HEK293T (cell line): ENCODE measurements at regions not wholly inside any gene's neighbourhood (a gene's known extent, or its start where the extent isn't known, plus 50 kb on each side); places are given as distances from the start of the nearest gene placed in this dataset.

Experiments used
- CTCF ChIA-PET: fragments of 350-600 bp; formaldehyde crosslinking; extraction: SDS; loops from one replicate; lab custom pipeline; 2021; ENCODE audit warnings: antibody characterized with exemption, inconsistent platforms; lab: Yijun Ruan, JAX
- POLR2A ChIA-PET: fragments of 350-600 bp; formaldehyde crosslinking; extraction: SDS; loops from one replicate; lab custom pipeline; 2020; ENCODE audit warnings: antibody characterized with exemption, inconsistent platforms; lab: Yijun Ruan, JAX
- DNase-seq: peaks from one replicate; pipeline ENCODE4 v3.0.0; 2012; ENCODE audit warnings: mixed read lengths; ENCODE audit errors: extremely low spot score
- ARNT ChIP-seq: fragments of 450-650 bp; IDR thresholded peaks from 2 replicates; pipeline ENCODE4 v1.6.1; 2017; ENCODE audit warnings: mild to moderate bottlenecking
- BHLHE40 ChIP-seq: fragments of 450-650 bp; IDR thresholded peaks from 2 replicates; pipeline ENCODE4 v1.6.1; 2016; ENCODE audit warnings: mild to moderate bottlenecking, moderate library complexity, borderline replicate concordance
- CTBP1 ChIP-seq: fragments of 450-650 bp; IDR thresholded peaks from 2 replicates; pipeline ENCODE4 v1.6.1; 2016; ENCODE audit warnings: borderline replicate concordance
- ELF4 ChIP-seq: fragments of 450-650 bp; IDR thresholded peaks from 2 replicates; pipeline ENCODE4 v1.6.1; 2017; ENCODE audit warnings: antibody characterized with exemption
- FOXA1 ChIP-seq: fragments of 450-650 bp; IDR thresholded peaks from 2 replicates; pipeline ENCODE4 v1.6.1; 2016; ENCODE audit warnings: mild to moderate bottlenecking
- FOXK2 ChIP-seq: fragments of 450-650 bp; IDR thresholded peaks from 2 replicates; pipeline ENCODE4 v1.6.1; 2016; ENCODE audit warnings: mild to moderate bottlenecking
- FOXM1 ChIP-seq: fragments of 450-650 bp; IDR thresholded peaks from 2 replicates; pipeline ENCODE4 v1.6.1; 2017; ENCODE audit warnings: mild to moderate bottlenecking, borderline replicate concordance
- HDGF ChIP-seq: fragments of 450-650 bp; IDR thresholded peaks from 2 replicates; pipeline ENCODE4 v1.6.1; 2017; ENCODE audit warnings: antibody characterized with exemption, borderline replicate concordance
- L3MBTL2 ChIP-seq: fragments of 450-650 bp; conservative IDR thresholded peaks from 2 replicates; pipeline ENCODE4 v1.6.1; 2016; ENCODE audit warnings: mild to moderate bottlenecking
- LEF1 ChIP-seq: fragments of 450-650 bp; IDR thresholded peaks from 2 replicates; pipeline ENCODE4 v1.6.1; 2017; ENCODE audit warnings: mild to moderate bottlenecking, borderline replicate concordance
- NFRKB ChIP-seq: fragments of 450-650 bp; IDR thresholded peaks from 2 replicates; pipeline ENCODE4 v1.6.1; 2016; ENCODE audit warnings: mild to moderate bottlenecking, moderate library complexity
- PKNOX1 ChIP-seq: fragments of 450-650 bp; IDR thresholded peaks from 2 replicates; pipeline ENCODE4 v1.6.1; 2016
- SP1 ChIP-seq: fragments of 450-650 bp; IDR thresholded peaks from 2 replicates; pipeline ENCODE4 v1.6.1; 2017
- SUZ12 ChIP-seq: fragments of 450-650 bp; IDR thresholded peaks from 2 replicates; pipeline ENCODE4 v1.6.1; 2016; ENCODE audit warnings: mild to moderate bottlenecking
- TARDBP ChIP-seq: fragments of 450-650 bp; IDR thresholded peaks from 2 replicates; pipeline ENCODE4 v1.6.1; 2016
- ZNF384 ChIP-seq: fragments of 450-650 bp; IDR thresholded peaks from 2 replicates; pipeline ENCODE4 v1.6.1; 2016

- ChIA-PET CTCF (no interaction called here), POLR2A (no interaction called here)
- TF ChIP-seq NFRKB (no peak), SP1 (no peak), FOXA1 (no peak), PKNOX1 (no peak), FOXM1 (no peak), HDGF (no peak), SUZ12 (no peak), L3MBTL2 (no peak), CTBP1 (no peak), BHLHE40 (no peak), FOXK2 (no peak), LEF1 (no peak)
- no peak for DNase-seq
Measured at GRCh38 chr4:14384824-14385223, 617.5 kb upstream of the CPEB2 start.

GRCh38 chr4:14386196-14386595 is 616.1 kb upstream of the CPEB2 start:
- POLR2A ChIA-PET: no interaction called here
- TF ChIP-seq SUZ12: no peak
- TF ChIP-seq FOXK2: no peak
- no peak for TF ChIP-seq NFRKB
- no peak for TF ChIP-seq BHLHE40
- no peak for TF ChIP-seq PKNOX1
- DNase-seq: no peak
- CTCF ChIA-PET: no interaction called here

GRCh38 chr4:14387647-14388046 is 614.6 kb upstream of the CPEB2 start:
- TF ChIP-seq ARNT (no peak), L3MBTL2 (no peak), TARDBP (no peak), BHLHE40 (no peak)
- CTCF ChIA-PET: no interaction called here

GRCh38 chr4:14392378-14392777 is 609.9 kb upstream of the CPEB2 start:
- POLR2A ChIA-PET: no interaction called here
- no peak for TF ChIP-seq L3MBTL2
- TF ChIP-seq HDGF: no peak
- TF ChIP-seq CTBP1: no peak
- TF ChIP-seq FOXA1: no peak
- no peak for TF ChIP-seq FOXM1
- no peak for TF ChIP-seq ARNT
- no peak for TF ChIP-seq ELF4
- no peak for TF ChIP-seq LEF1
- TF ChIP-seq FOXK2: no peak
- no peak for TF ChIP-seq TARDBP
- no peak for TF ChIP-seq ZNF384
- TF ChIP-seq NFRKB: no peak
- no peak for TF ChIP-seq SP1
- TF ChIP-seq PKNOX1: no peak
- TF ChIP-seq SUZ12: no peak
- TF ChIP-seq BHLHE40: no peak
- no peak for DNase-seq
- CTCF ChIA-PET: no interaction called here

More at GRCh38 chr4:14387647-14388046, 614.6 kb upstream of the CPEB2 start:
- no peak for DNase-seq
- POLR2A ChIA-PET: no interaction called here

- ChIA-PET CTCF (no interaction called here), POLR2A (no interaction called here)
- TF ChIP-seq SUZ12 (no peak), PKNOX1 (no peak), BHLHE40 (no peak), FOXM1 (no peak), L3MBTL2 (no peak), NFRKB (no peak), TARDBP (no peak), CTBP1 (no peak), ZNF384 (no peak), FOXA1 (no peak), ARNT (no peak), FOXK2 (no peak)
- DNase-seq: no peak
Measured at GRCh38 chr4:14396183-14396582, 606.1 kb upstream of the CPEB2 start.

- POLR2A ChIA-PET: no interaction called here
- CTCF ChIA-PET: no interaction called here
- no peak for TF ChIP-seq TARDBP
- no peak for TF ChIP-seq L3MBTL2
- no peak for TF ChIP-seq ARNT
- TF ChIP-seq FOXK2: no peak
- TF ChIP-seq LEF1: no peak
- no peak for TF ChIP-seq NFRKB
- no peak for TF ChIP-seq SP1
- no peak for DNase-seq
Measured at GRCh38 chr4:14399848-14400247, 602.4 kb upstream of the CPEB2 start.

- TF ChIP-seq BHLHE40 (no peak), FOXA1 (no peak), ELF4 (no peak), FOXM1 (no peak), ARNT (no peak), LEF1 (no peak), ZNF384 (no peak), CTBP1 (no peak), L3MBTL2 (no peak), HDGF (no peak), TARDBP (no peak), PKNOX1 (no peak), SUZ12 (no peak), SP1 (no peak), NFRKB (no peak), FOXK2 (no peak)
- POLR2A ChIA-PET: no interaction called here
- CTCF ChIA-PET: no interaction called here
- no peak for DNase-seq
Measured at GRCh38 chr4:14400307-14400706, 602.0 kb upstream of the CPEB2 start.
